ENCODE measurements at regions not wholly inside any gene's neighbourhood (a gene's known extent, or its start where the extent isn't known, plus 50 kb on each side); places are given as distances from the start of the nearest gene placed in this dataset.

DNA sequence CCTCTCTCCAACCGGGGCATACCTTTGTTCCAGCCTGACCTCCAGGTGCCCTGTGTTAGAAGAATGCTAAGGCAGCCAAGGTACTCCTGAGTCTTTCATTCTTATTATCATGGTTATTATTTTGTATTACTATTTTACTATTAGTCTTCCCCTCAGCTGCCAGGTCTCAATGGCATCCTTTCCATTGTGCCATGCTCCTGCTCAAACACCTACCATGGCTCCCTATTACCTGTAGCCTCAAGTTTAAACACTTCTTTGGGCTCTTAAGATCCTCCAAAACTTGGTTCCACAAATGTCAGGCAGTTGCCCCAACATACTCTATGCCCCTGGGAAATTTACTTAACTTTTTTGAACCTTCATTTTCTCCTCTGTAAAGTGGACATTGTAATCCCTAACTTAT lies 130.4 kb downstream of the CHST1 start:
- Mint-ChIP-seq H3K4me1 (ENCODE audit: low read depth, unreplicated experiment) (no peaks in the 10 kb centered on the region), H3K27ac (ENCODE audit: unreplicated experiment) (no peak overlapping the region), H3K27me3 (ENCODE audit: insufficient read depth, unreplicated experiment) (peaks cover 18% of the 10 kb centered on the region), H3K9me3 (ENCODE audit: unreplicated experiment) (no peaks in the 10 kb centered on the region), H3K4me3 (ENCODE audit: unreplicated experiment) (no peak overlapping the region), H3K36me3 (ENCODE audit: insufficient read depth, unreplicated experiment) (peaks cover 5% of the 10 kb centered on the region)
- H3K36me3 ChIP-seq (ENCODE audit: control insufficient read depth, insufficient read depth, low read length): no peaks in the 10 kb centered on the region
- no peaks in the 10 kb centered on the region for H3K4me1 ChIP-seq
- no peaks in the 10 kb centered on the region for H3K9me3 ChIP-seq
- CTCF ChIA-PET: no interaction called here
- no peak for TF ChIP-seq CTCF (IDR thresholded peaks at IDR 0.05; ENCODE audit: insufficient read depth in 1 of 2, low read depth in 1 of 2, low read length in 1 of 2, severe bottlenecking in 1 of 2, unreplicated experiment in 1 of 2)
- no TSS peak for BruUV-seq (replicated peaks)
- intact Hi-C loops (cut with micrococcal nuclease; ENCODE audit: unreplicated experiment): no loop called here
- H3K27me3 ChIP-seq (replicated peaks; ENCODE audit: control insufficient read depth, insufficient read depth, low read length): no peaks in the 10 kb centered on the region
- POLR2A ChIA-PET: no interaction called here
- no peak for DNase-seq
- no peak overlapping the region for H3K4me3 ChIP-seq (ENCODE audit: low read depth, low read length)

- Mint-ChIP-seq H3K4me1 (ENCODE audit: low read depth, unreplicated experiment) (no peaks in the 10 kb centered on the region), H3K27ac (ENCODE audit: unreplicated experiment) (no peak overlapping the region), H3K27me3 (ENCODE audit: insufficient read depth, unreplicated experiment) (peaks cover 18% of the 10 kb centered on the region), H3K36me3 (ENCODE audit: insufficient read depth, unreplicated experiment) (peaks cover 5% of the 10 kb centered on the region), H3K4me3 (ENCODE audit: unreplicated experiment) (no peak overlapping the region), H3K9me3 (ENCODE audit: unreplicated experiment) (no peaks in the 10 kb centered on the region)
- TF ChIP-seq CTCF (IDR thresholded peaks at IDR 0.05; ENCODE audit: insufficient read depth in 1 of 2, low read depth in 1 of 2, low read length in 1 of 2, severe bottlenecking in 1 of 2, unreplicated experiment in 1 of 2): no peak
- no TSS peak for BruUV-seq (replicated peaks)
- no peaks in the 10 kb centered on the region for H3K9me3 ChIP-seq
- DNase-seq: no peak
- no peaks in the 10 kb centered on the region for H3K27me3 ChIP-seq (replicated peaks; ENCODE audit: control insufficient read depth, insufficient read depth, low read length)
- POLR2A ChIA-PET: no interaction called here
- intact Hi-C loops (cut with micrococcal nuclease; ENCODE audit: unreplicated experiment): no loop called here
- no peak overlapping the region for H3K4me3 ChIP-seq (ENCODE audit: low read depth, low read length)
- CTCF ChIA-PET: no interaction called here
- no peaks in the 10 kb centered on the region for H3K36me3 ChIP-seq (ENCODE audit: control insufficient read depth, insufficient read depth, low read length)
- no peaks in the 10 kb centered on the region for H3K4me1 ChIP-seq
Measured at GRCh38 chr11:45534132-45534531, 131.3 kb downstream of the CHST1 start.

GRCh38 chr11:45532546-45532945 lies 132.9 kb downstream of the CHST1 start:
- ChIA-PET CTCF (interaction anchor here (0.7 kb wide), 1 partner anchor 239 kb away, joined by 3 read pairs; no protein-coding TSS in a partner anchor), POLR2A (no interaction called here)
- no peak for TF ChIP-seq CTCF (IDR thresholded peaks at IDR 0.05; ENCODE audit: insufficient read depth in 1 of 2, low read depth in 1 of 2, low read length in 1 of 2, severe bottlenecking in 1 of 2, unreplicated experiment in 1 of 2)
- BruUV-seq (replicated peaks): no TSS peak
- Mint-ChIP-seq H3K27ac (ENCODE audit: unreplicated experiment) (no peak overlapping the region), H3K4me3 (ENCODE audit: unreplicated experiment) (no peak overlapping the region), H3K27me3 (ENCODE audit: insufficient read depth, unreplicated experiment) (peaks cover 17% of the 10 kb centered on the region), H3K4me1 (ENCODE audit: low read depth, unreplicated experiment) (no peaks in the 10 kb centered on the region), H3K36me3 (ENCODE audit: insufficient read depth, unreplicated experiment) (peaks cover 5% of the 10 kb centered on the region), H3K9me3 (ENCODE audit: unreplicated experiment) (no peaks in the 10 kb centered on the region)
- Histone ChIP-seq H3K36me3 (ENCODE audit: control insufficient read depth, insufficient read depth, low read length) (no peaks in the 10 kb centered on the region), H3K4me3 (ENCODE audit: low read depth, low read length) (no peak overlapping the region), H3K27me3 (replicated peaks; ENCODE audit: control insufficient read depth, insufficient read depth, low read length) (no peaks in the 10 kb centered on the region), H3K4me1 (no peaks in the 10 kb centered on the region), H3K9me3 (no peaks in the 10 kb centered on the region)
- intact Hi-C loops (cut with micrococcal nuclease; ENCODE audit: unreplicated experiment): loop anchor here (2.0 kb wide), 1 partner anchor 28 kb away; no protein-coding TSS in a partner anchor
- DNase-seq: no peak

Measured in Caco-2 (cell line).